AG04450 (cell line): ENCODE measurements at regions not wholly inside any gene's neighbourhood (a gene's known extent, or its start where the extent isn't known, plus 50 kb on each side); places are given as distances from the start of the nearest gene placed in this dataset.

Experiments
- CTCF ChIA-PET: fragments of 300-600, 350-600 bp; formaldehyde crosslinking; extraction: SDS; loops from one replicate; lab custom pipeline; 2022; ENCODE audit warnings: antibody characterized with exemption, inconsistent platforms; lab: Charles Lee
- POLR2A ChIA-PET: fragments of 350-600 bp; formaldehyde crosslinking; extraction: SDS; loops from one replicate; lab custom pipeline; 2021; ENCODE audit warnings: antibody characterized with exemption, inconsistent platforms; lab: Yijun Ruan, JAX
- DNase-seq: peaks from one replicate; pipeline ENCODE4 v3.0.0-alpha.2; 2011; ENCODE audit warnings: low read depth, low spot score
- H3K27ac ChIP-seq: one replicate; pipeline ENCODE4 v1.5.1; 2012; ENCODE audit warnings: low read depth, low read length, control low read depth
- H3K27me3 ChIP-seq: one replicate; pipeline ENCODE4 v1.6.0; 2012; ENCODE audit warnings: low read length; ENCODE audit not compliant: control insufficient read depth, insufficient read depth
- H3K4me3 ChIP-seq: 2 replicates; pipeline ENCODE4 v1.5.1; 2011; ENCODE audit warnings: mild to moderate bottlenecking, low read depth, low read length, control low read depth
- H3K9me3 ChIP-seq: 2 replicates; pipeline ENCODE4 v1.5.1; 2012; ENCODE audit warnings: low read length; ENCODE audit not compliant: control insufficient read depth, insufficient read depth
- CTCF ChIP-seq: IDR thresholded peaks from 2 replicates; pipeline ENCODE4 v1.5.1; 2011; ENCODE audit warnings: low read depth, low read length, control low read depth, inconsistent platforms

- Histone ChIP-seq H3K27ac (no peak overlapping the region), H3K4me3 (no peak overlapping the region), H3K27me3 (no peaks in the 10 kb centered on the region), H3K9me3 (no peaks in the 10 kb centered on the region)
- POLR2A ChIA-PET: no interaction called here
- no peak for TF ChIP-seq CTCF
- no peak for DNase-seq
- CTCF ChIA-PET: interaction anchor here (1.1 kb wide), 1 partner anchor 66 kb away, joined by 3 read pairs; no protein-coding TSS in a partner anchor
Observed at GRCh38 chr5:73282383-73282782, 109.4 kb downstream of the TMEM174 start.

GRCh38 chr5:73280821-73281746 lies 108.1 kb downstream of the TMEM174 start:
- POLR2A ChIA-PET: no interaction called here
- no peak overlapping the region for H3K27ac ChIP-seq

GRCh38 chr5:73280386-73280785 lies 107.4 kb downstream of the TMEM174 start:
- no peaks in the 10 kb centered on the region for H3K9me3 ChIP-seq
- H3K4me3 ChIP-seq: no peak overlapping the region
- TF ChIP-seq CTCF: no peak
- ChIA-PET CTCF (interaction anchor here (0.7 to 1.3 kb wide), 2 partner anchors 10 to 64 kb away, joined by 3 to 5 read pairs; no protein-coding TSS in a partner anchor), POLR2A (no interaction called here)
- H3K27me3 ChIP-seq: no peaks in the 10 kb centered on the region
- no peak overlapping the region for H3K27ac ChIP-seq
- DNase-seq: no peak

More at GRCh38 chr5:73280821-73281746, 108.1 kb downstream of the TMEM174 start:
- CTCF ChIA-PET: interaction anchor here (0.7 kb wide), 1 partner anchor 9 kb away, joined by 3 read pairs; no protein-coding TSS in a partner anchor
- TF ChIP-seq CTCF: no peak
- H3K4me3 ChIP-seq: no peak overlapping the region
- no peaks in the 10 kb centered on the region for H3K27me3 ChIP-seq
- DNase-seq: no peak
- no peaks in the 10 kb centered on the region for H3K9me3 ChIP-seq

GRCh38 chr5:73279805-73280204 lies 106.8 kb downstream of the TMEM174 start:
- TF ChIP-seq CTCF: no peak
- Histone ChIP-seq H3K27me3 (no peaks in the 10 kb centered on the region), H3K27ac (no peak overlapping the region), H3K4me3 (no peak overlapping the region), H3K9me3 (no peaks in the 10 kb centered on the region)
- ChIA-PET POLR2A (no interaction called here), CTCF (interaction anchor here (1.3 kb wide), 1 partner anchor 64 kb away, joined by 5 read pairs; no protein-coding TSS in a partner anchor)
- DNase-seq: no peak

- POLR2A ChIA-PET: no interaction called here
- H3K9me3 ChIP-seq: no peaks in the 10 kb centered on the region
- TF ChIP-seq CTCF: no peak
- no peaks in the 10 kb centered on the region for H3K27me3 ChIP-seq
- no peak overlapping the region for H3K27ac ChIP-seq
- CTCF ChIA-PET: no interaction called here
- H3K4me3 ChIP-seq: no peak overlapping the region
- no peak for DNase-seq
Observed at GRCh38 chr5:73278693-73279092, 105.7 kb downstream of the TMEM174 start.
